Activated CD4-positive, alpha-beta T cell treated with anti-CD3 and anti-CD28 coated beads, Interleukin-2, amount 50 U/mL, for 4 hours (primary cell): ENCODE measurements at regions not wholly inside any gene's neighbourhood (a gene's known extent, or its start where the extent isn't known, plus 50 kb on each side); places are given as distances from the start of the nearest gene placed in this dataset.
"Not testable (repeated sequence)": the region's sequence is repeated elsewhere in the genome, so short reads cannot be mapped to it uniquely, and the experiment has no call there.

ENCODE experiments used
- DNase-seq, 2 experiments: peaks; one replicate each; pipeline ENCODE4 v3.0.0-alpha.2; 2020

DNA sequence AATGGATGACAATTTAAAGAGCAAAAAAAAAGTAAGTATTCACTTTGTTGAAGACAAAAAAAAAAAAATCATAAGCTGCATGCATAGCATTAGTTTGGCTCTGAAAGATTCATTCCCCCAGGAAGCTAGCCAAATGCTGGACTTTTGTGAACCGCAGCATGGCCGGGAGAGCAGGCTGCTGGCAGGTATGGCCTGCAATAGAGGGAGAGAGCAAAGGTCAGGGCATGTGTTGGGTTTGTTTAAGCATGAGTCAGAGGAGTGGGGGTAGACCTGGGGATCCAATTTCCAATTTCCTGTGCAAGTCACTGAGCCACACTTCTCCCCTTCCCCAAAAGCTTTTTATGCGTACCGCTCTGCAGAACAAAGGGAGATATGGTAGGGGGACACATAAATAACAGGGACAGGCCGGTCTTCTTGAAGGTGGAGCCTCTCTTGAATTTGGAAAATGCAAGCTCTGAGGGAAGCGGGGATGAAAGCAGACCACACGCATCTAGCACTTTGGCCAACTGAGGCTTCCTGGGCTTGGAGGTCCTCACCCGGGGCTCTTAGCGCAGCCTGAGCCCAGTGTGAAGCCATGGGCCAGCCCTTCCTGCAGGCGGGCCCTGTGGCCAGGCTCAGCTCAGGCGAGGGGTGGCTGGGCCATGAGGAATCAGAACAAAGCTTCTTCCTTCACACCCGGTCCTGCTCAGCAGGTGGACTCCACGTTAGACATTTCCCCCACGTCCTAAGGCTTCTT is 171.1 kb downstream of the TOMM20 start:
- DNase-seq, result no peak

DNA sequence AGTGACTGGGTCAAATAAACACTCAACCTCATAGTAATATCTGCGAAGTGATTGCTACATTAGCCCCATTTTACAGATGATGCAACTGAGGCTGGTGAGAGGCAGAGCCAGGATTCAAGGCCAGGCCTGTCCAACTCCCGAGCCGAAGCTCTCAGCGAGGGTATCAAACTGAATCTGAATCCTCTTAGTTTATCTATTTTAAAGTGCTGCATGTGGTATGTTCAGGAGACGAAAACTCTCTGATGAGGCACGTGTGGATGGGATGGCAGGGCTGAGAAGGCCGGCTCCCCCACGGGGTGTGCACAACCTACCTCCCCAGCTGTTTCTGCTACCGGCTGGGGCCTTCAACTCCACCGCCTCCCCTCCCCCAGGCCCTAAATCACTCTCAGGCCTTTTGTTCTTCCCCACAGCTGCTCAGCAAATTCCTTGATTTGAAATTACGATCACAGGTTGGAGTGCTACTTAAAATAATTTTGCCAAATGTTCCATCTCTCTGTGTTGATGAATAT is 171.8 kb downstream of the TOMM20 start:
- no peak for DNase-seq

DNA sequence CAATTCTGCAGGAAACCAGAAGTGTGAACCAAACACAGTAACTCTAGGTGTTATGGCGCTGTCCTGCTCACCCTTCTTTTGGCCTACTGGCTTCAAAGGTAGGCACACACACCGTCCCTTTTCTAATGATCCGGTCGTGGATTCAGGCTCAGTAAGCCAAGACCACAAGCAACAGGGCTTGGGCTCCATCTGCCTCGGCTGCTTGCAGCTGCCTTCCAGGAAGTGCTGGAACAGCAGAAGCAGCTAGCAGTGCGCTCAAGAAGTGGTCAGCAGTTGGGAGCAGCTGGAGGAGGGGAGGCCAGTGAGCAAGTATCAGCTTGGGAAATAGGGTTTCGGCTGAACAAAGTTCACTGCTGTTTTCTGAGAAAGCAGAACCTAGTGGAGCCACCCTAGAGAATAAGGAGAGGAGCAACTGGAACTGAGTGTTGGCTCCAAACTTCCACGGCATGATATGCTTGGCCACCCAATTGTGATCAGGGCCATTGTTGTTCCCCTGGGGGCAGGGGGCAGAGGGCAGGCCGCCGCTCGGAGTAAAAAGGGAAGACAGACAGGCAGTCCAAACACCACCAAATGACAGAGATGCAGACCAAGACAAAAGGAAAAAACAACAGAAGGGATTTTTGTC is 173.4 kb downstream of the TOMM20 start:
- DNase-seq, result no peak

DNA sequence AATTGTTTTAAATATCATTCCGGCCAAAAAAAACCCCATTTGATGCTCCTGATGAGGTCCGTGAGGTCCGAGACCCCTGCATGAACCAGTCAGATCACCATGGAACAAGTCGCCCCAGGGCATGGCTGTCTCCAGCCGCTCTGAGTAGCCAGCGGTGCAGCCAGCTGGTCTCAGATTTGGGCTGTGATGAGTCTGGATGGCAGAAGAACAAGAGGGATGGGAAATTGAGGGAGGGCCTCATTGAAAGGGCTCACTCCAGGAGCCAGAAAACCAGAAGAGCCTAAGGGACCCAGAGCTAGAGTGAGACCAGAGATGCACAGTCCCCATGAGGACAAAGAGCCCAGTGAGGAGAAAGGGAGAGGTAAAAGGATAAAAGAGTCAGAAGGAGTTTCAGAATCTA is 174.0 kb downstream of the TOMM20 start:
- DNase-seq, result no peak

DNA sequence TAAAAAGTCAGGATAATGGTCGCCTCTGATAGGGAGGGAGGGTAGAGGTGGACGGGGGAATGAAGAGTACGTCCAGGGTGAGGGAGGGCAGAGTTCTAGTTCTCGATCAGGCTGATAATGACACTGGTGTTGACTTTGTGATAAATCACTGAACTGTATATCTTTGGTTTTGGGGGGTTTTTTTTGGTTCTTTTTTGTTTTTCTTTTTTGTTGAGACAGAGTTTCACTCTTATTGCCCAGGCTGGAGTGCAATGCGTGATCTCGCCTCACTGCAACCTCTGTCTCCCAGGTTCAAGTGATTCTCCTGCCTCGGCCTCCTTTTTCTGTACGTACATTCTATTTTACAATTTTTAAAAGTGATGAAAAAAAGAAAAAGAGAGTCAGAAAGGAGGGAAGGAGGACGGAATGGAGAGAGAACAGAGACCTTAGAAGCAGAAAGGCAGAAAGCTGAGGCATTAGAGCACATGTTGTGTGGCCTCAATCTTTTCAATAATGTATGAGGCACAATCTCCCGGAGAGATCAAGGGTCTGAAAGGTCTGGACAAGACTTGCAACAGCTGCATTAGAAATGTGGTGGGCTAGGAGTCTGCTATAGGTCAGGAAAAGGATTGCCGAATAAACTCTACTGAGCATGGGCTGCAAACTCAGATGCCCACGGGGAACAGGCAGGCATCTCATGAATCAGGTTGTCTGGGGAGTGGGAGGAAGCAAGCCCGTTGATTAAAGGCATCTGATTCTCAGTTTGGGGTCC is 174.8 kb downstream of the TOMM20 start:
- no peak for DNase-seq

DNA sequence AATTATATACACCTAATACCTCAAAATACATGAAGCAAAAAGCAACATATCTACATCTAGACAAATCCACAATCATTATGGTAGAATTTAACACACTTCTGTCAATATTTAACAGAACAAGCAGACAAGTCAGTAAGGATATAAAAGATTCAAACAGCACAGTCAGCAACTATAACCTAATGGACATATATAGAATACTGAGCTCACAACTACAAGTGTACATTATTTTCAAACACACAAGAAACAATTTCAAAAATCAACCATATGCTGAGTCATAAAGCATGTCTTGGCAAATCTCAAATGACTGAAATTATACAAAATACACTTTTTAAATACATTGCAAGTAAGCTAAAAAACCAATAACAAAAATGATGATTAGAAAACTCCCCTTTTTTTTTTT is 178.0 kb downstream of the TOMM20 start:
- DNase-seq, result no peak

DNA sequence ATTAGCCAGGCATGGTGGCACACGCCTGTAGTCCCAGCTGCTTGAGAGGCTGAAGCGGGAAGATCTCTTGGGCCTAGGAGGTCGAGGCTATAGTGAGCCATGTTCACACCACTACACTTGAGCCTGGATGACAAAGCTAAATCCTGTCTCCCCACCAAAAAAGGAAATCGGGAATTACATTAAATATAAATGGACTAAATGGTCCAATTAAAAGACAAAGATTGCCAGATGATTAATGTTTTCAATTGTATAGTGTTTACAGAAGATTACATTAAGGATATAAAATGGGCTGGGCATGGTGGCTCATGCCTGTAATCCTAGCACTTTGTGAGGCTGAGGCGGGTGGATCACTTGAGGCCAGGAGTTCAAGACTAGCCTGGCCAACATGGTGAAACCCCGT is 179.1 kb downstream of the TOMM20 start:
- not testable (repeated sequence) for DNase-seq

DNA sequence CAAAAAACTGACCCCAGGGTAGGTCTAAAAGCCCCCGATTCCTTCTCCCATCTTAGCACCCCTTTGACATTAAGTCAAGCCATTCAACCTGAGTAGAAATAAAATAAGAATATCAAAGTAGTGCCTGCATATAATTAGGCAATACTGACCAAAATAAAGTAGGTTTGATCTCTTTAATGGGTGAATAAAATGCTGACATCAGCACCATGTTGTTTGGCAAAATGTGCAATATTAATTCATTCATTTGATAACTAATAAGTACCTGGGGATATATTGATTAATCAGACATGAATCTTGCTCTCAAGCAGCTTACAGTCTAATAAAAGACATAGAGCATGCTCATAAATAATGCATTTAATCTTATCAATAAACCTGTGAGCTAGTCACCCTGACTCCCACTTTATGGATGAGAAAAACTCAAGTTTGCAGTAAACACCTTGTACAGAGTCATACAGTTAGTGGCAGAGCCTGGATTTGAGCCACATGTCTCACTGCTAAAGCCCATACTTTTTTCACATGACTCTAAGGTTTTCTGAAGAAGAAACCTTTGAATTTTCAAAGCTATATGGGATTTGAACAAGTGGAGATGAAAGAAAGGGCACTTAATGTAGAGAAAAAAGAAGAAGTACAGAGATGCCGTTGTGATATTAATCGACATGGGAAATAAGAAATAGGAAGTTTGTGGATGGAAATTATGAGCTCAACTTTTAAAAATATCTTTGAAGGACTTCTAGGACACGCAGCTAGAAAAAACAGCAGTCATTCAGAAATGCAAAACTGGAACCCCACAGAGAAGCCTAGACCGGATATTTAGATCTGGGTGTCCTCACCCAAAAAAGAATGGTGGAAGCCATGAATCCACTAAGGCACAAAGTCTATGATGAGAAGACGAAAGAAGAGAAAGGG is 183.9 kb downstream of the TOMM20 start:
- no peak for DNase-seq

DNA sequence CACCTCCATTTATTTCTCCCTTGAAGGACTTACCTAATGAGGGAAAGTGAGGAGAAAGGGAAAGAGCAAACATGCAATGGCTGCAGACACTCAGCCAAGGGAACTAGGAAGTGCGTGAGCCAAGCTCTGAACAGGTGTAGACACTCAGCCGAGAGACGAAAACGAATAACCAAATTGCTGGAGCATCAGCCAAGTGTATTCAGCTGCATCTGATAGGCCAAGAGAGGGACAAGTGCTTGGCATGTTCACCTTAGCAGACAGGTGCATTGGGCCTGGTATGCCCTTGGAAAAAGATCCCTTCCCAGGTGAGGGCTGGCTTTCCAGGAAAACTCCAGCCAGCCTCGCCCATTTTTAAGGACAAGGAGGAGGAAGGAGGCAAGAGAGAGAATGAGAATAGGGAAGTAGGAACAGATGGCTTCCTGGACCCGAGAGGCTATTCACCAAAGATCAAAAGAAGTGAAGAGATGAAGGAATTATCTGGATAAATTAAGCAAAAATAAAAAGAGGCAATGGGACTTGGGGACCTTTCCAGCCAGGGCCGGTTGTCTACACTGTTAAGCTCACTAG is 184.7 kb downstream of the TOMM20 start:
- DNase-seq, result no peak

DNA sequence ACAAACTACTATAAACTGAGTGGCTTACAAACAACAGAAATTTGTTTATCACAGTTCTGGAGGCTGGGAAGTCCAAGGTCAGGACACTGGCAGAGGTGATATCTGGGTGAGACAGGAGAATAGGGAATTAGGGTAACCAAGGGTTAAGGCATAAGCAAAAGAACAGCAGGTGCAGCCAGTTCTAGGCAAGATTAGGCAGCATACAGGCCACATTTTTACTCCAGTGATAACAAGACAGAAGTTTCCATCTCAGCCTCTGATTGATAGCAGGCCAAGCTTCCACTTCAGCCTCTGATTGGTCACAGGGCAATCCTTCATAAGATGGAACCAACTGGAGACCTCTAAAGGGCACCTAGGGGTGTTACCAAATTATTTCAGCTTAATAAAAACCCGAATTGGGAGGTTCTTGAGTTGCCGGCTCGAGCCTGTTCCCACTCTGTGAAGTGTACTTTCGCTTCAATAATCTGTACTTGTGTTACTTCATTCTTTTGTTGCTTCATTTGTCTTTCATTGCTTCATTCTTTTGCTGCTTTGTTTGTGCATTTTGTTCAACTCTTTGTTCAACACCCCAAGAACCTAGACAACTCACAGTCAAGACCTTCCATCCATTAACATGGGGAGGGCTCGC is 185.6 kb downstream of the TOMM20 start:
- no peak for DNase-seq

DNA sequence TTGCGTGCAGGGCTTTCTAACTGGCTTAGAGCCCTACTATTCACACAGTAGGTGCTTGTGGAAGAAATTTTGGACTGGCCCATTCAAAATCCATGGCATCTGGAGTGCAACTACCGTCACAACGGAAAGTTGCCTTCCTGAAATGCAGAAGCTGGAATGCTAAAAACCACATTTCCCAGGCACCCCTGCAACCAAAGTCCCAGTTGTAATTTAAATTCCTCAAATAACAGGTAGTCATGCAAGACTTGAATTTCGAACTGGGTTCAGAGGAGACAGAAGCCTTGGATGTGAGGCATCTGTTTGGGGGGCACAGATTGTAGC is 186.7 kb downstream of the TOMM20 start:
- DNase-seq, result no peak

DNA sequence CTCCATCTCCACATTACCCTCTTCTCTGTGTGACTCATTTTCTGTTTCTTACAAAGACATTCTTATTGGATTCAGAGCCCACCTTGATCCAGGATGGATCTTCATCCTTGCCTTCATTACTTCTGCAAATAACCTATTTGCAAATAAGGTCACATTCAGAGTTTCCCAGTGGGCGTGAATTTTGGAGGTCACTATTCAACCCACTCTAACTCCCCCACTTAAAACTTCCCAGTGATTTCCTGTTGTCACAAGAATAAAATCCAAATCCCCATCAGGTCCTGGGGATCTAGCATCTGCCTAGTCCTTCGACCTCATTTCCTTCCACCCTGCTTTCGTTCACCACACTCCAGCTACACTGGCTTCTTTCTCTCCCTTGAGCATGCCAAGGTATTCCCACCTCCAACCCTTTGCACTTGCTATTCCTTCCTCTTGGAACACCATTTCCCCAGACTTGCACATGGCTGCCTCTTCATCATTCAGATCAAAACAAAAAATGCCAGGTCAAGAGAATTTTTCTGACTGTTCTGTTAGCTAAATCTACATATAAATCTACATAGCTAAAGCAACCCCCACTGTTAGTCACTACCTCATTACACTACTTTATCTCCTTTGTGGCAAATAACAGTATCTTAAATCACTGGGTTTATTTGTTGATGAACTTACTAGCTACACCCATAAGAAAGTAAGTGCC is 187.2 kb downstream of the TOMM20 start:
- DNase-seq, result no peak

DNA sequence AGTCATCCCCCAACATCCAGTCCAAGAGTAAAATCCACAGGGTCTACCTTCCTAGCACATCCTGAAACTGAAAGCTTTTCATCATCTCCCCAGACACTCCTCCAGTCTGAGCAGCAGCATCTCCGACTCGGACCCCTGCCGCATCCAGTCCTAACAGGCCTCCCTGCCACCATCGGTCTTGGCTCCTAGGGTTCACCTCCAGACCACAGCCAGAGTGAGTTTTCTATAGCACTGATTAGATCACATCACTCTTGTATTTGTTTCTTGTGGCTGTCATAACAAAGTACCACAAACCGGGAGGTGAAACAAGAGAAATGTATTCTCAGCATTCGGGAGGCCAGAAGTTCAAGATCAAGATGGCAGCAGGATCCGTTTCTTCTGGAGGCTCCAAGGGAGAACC is 187.8 kb downstream of the TOMM20 start:
- no peak for DNase-seq

DNA sequence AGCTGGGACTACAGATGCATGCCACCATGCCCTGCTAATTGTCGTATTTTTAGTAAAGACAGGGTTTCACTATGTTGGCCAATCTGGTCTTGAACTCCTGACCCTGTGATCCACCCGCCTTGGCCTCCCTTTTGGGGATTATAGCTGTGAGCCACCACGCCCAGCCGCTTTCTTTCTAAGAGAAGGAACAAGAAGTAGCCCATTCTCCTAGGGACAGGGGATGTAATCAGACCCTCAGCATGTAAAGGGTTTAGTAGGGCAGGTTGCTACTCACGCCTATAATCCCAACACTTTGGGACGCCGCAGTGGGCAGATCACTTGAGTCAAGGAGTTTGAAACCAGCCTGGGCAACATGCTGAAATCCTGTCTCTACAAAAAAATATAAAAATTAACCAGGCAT is 189.7 kb downstream of the TOMM20 start:
- DNase-seq, result no peak

DNA sequence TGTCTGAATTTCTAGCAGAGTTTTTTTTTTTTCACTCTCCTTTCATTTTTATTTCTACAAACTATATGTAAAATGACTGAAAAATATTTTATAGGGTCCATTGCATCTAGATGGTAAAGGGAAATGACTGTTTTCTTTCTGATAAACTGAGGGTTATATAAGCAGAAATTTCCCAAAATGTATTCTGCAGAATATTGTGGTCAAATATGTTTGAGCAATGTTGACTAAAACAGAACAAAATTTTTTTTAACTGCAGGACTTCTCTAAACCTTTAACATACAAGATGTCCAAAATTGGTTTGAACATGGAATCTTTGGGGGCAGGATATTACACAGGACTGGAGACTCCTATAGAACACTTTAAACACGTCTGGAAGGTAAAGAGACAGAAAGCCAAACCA is 190.5 kb downstream of the TOMM20 start:
- no peak for DNase-seq

DNA sequence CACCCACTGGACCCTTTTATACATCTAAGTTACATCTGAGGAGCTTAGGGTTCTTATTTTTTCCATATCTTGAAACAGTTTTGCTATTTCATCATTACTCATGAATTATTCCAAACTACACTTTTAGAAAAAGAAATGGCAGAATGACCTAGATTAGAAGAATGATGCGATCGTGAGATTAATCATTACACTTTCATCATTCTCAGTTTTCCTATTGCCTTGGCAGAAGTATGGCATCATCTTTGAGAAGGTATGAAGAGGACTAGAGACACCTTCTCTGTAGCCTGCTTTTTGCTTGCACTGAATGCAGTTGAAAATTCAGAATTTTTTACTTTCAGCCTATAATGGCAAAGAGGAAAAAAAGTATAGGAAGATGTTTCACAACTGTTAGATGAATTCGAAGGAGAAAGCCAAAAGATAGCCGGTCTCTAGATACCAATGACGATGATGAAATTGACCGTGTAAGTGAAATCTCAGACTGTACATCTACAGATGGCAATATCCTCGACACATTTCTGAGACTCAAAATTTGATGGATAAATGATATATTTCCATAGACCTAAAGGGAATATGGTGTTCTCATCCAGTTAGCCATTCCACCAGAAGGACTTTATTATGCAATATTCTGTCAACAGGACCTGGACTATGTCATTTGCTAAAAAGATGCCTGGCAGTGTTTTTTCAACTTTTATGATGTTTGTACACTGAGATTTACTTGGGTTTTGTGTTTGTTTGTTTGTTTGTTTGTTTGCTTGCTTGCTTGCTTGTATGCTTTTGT is 191.8 kb downstream of the TOMM20 start:
- DNase-seq, result no peak

DNA sequence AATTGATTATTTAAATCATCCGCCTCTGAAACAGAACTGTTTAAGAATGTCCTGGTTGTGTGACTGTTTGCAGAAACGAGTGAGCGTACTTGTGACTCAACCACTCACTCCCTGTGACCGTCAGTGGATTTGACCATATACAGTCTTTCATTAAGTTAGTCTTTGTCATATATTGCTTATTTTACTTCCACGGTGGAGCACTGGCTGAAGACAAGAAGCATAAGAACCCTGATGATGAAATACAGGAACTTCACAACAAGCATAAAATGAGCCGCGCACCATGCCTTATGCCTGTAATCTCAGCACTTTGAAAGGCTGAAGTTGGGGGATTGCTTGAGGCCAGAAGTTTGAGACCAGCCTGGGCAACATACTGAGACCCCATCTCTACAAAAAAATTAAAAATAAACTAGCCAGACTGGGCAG is 194.0 kb downstream of the TOMM20 start:
- no peak for DNase-seq

DNA sequence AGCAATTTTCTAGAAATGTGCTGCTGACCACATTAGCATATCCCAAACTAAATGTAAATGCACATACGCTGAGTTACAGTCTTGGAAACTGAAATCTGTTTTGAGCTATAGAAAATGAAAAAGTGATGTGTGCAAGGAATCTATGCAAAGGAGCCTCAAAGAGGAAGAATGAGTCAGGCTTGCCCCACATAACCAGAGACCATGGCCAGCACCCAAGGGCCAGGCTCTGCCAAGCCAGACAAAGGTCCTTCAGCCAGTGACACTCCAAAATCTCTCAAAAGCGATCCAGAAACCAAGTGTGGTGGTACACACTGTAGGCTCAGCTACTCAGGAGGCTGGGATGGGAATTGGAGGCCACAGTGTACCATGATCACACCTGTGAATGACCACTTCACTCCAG is 195.2 kb downstream of the TOMM20 start:
- DNase-seq, result no peak

DNA sequence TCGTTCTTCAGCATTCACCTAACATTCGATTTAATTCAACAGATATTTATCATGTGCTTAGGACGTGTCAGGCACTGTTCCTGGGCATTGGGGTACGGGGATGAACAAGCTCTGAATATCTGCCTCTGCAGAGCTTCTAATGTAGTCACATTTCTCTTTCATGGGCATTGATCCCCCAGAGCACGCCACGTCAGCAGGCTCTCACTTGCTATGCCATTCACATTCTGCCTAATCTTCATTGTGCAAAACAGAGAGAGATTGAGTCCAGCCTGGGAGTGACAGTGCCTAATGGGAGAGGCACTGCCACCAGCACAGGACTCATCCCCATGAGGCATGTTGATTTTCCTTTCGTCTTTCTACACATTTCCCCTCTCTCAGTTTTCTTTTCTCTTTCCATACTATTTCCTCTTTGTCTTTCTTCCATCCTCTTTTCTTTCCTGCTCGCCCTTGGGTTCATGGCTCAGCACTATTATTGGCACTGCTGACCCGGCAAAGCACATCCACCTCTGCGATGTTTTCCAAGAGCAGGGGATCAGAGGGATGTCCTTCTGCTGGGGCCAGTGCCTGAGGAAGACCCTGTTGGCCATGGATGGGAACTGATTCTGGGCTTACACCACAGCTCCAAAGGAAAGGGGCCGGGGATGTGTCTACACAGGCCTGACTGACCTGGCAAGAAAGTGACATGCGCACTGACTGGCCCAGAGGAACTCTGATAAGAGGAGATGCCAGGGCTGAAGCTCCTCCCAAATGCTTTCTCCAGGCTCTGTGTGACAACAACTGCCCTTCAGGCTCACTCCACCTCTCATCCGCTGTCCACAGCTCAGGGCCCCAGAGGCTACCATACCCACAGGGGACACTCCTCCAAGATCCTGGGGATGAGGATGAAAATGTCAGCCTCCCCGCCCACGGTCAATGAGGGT is 195.9 kb downstream of the TOMM20 start:
- DNase-seq, result no peak

DNA sequence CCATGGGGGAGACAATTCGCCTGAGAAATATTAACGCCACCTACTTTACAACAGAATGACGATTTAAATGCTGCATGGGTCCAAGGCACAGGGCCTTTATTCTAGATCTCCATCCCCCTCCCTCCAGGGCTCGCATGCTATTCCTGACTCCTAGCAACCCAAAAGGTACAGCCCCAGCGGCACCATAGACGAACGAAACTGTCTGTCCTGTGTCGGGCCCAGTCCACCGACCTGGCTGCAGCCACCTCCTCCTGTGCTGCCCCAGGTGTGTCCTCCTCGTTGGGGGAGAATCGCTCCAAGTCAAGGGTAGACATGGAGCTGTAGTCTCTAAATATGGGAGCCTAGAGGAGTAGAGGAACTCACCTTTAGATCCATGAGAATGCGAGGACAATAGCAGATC is 196.5 kb downstream of the TOMM20 start:
- DNase-seq, result no peak
